ENCODE measurements at regions not wholly inside any gene's neighbourhood (a gene's known extent, or its start where the extent isn't known, plus 50 kb on each side); places are given as distances from the start of the nearest gene placed in this dataset.

- Mint-ChIP-seq H3K36me3 (ENCODE audit: insufficient read depth in 2 of 2) (no peaks in the 10 kb centered on the region), H3K4me1 (ENCODE audit: low read depth) (no peaks in the 10 kb centered on the region), H3K9me3 (no peaks in the 10 kb centered on the region), H3K27ac (no peak overlapping the region), H3K27me3 (ENCODE audit: low read depth) (peaks cover 44% of the 10 kb centered on the region), H3K4me3 (no peak overlapping the region)
- DNase-seq (no peak), ATAC-seq (replicated peaks in 1 of 2) (no peak)
These were observed 306.9 kb upstream of the SMARCA2 start for GRCh38 chr9:1708219-1708618.

GRCh38 chr9:1709347-1709746, 305.8 kb upstream of the SMARCA2 start:
- no peak overlapping the region for H3K4me3 Mint-ChIP-seq
- H3K4me1 Mint-ChIP-seq (ENCODE audit: low read depth): no peaks in the 10 kb centered on the region
- no peak overlapping the region for H3K27ac Mint-ChIP-seq
- H3K9me3 Mint-ChIP-seq: no peaks in the 10 kb centered on the region
- peaks cover 44% of the 10 kb centered on the region for H3K27me3 Mint-ChIP-seq (ENCODE audit: low read depth)
- no peak for ATAC-seq (replicated peaks in 1 of 2)
- DNase-seq: no peak
- no peaks in the 10 kb centered on the region for H3K36me3 Mint-ChIP-seq (ENCODE audit: insufficient read depth in 2 of 2)

- ATAC-seq (replicated peaks in 1 of 2): no peak
- Mint-ChIP-seq H3K27ac (no peak overlapping the region), H3K36me3 (ENCODE audit: insufficient read depth in 2 of 2) (no peaks in the 10 kb centered on the region), H3K27me3 (ENCODE audit: low read depth) (peaks cover 41% of the 10 kb centered on the region), H3K9me3 (no peaks in the 10 kb centered on the region), H3K4me3 (no peak overlapping the region), H3K4me1 (ENCODE audit: low read depth) (no peaks in the 10 kb centered on the region)
- DNase-seq: no peak
These were observed 302.2 kb upstream of the SMARCA2 start for GRCh38 chr9:1712861-1713450.

- Mint-ChIP-seq H3K36me3 (ENCODE audit: insufficient read depth in 2 of 2) (peaks cover 0 to under 1% of the 10 kb centered on the region in 2 donors), H3K27me3 (ENCODE audit: low read depth) (peaks cover 39% of the 10 kb centered on the region), H3K27ac (no peak overlapping the region), H3K9me3 (peaks cover 0 to 2% of the 10 kb centered on the region in 2 donors), H3K4me3 (no peak overlapping the region), H3K4me1 (ENCODE audit: low read depth) (no peaks in the 10 kb centered on the region)
- DNase-seq: no peak
- ATAC-seq (replicated peaks in 1 of 2): no peak
These were observed 301.3 kb upstream of the SMARCA2 start for GRCh38 chr9:1713841-1714240.

- peaks cover 37% of the 10 kb centered on the region for H3K27me3 Mint-ChIP-seq (ENCODE audit: low read depth)
- H3K4me3 Mint-ChIP-seq: no peak overlapping the region
- H3K4me1 Mint-ChIP-seq (ENCODE audit: low read depth): no peaks in the 10 kb centered on the region
- H3K9me3 Mint-ChIP-seq: peaks cover 0 to 3% of the 10 kb centered on the region in 2 donors
- DNase-seq: no peak
- H3K36me3 Mint-ChIP-seq (ENCODE audit: insufficient read depth in 2 of 2): peaks cover 0 to 3% of the 10 kb centered on the region in 2 donors
- H3K27ac Mint-ChIP-seq: no peak overlapping the region
- ATAC-seq (replicated peaks in 1 of 2): no peak
These were observed 297.3 kb upstream of the SMARCA2 start for GRCh38 chr9:1717882-1718281.

- H3K36me3 Mint-ChIP-seq (ENCODE audit: insufficient read depth in 2 of 2): peaks cover 0 to 3% of the 10 kb centered on the region in 2 donors
- ATAC-seq (replicated peaks in 1 of 2) (no peak), DNase-seq (no peak)
- H3K9me3 Mint-ChIP-seq: peaks cover 0 to 3% of the 10 kb centered on the region in 2 donors
- H3K27me3 Mint-ChIP-seq (ENCODE audit: low read depth): peaks cover 38% of the 10 kb centered on the region
- H3K27ac Mint-ChIP-seq: no peak overlapping the region
- H3K4me1 Mint-ChIP-seq (ENCODE audit: low read depth): no peaks in the 10 kb centered on the region
- H3K4me3 Mint-ChIP-seq: no peak overlapping the region
These were observed 296.3 kb upstream of the SMARCA2 start for GRCh38 chr9:1718836-1719235.

GRCh38 chr9:1721196-1721595, 294.0 kb upstream of the SMARCA2 start:
- Mint-ChIP-seq H3K36me3 (ENCODE audit: insufficient read depth in 2 of 2) (peaks cover 0 to 3% of the 10 kb centered on the region in 2 donors), H3K4me1 (ENCODE audit: low read depth) (no peaks in the 10 kb centered on the region), H3K27ac (no peak overlapping the region), H3K9me3 (peaks cover 0 to 3% of the 10 kb centered on the region in 2 donors), H3K27me3 (ENCODE audit: low read depth) (peaks cover 27% of the 10 kb centered on the region), H3K4me3 (no peak overlapping the region)
- no peak for DNase-seq
- ATAC-seq (replicated peaks in 1 of 2): no peak

- no peak for ATAC-seq (replicated peaks in 1 of 2)
- no peaks in the 10 kb centered on the region for H3K4me1 Mint-ChIP-seq (ENCODE audit: low read depth)
These were observed 292.7 kb upstream of the SMARCA2 start for GRCh38 chr9:1722404-1722803.

GRCh38 chr9:1723522-1724015, 291.6 kb upstream of the SMARCA2 start:
- DNase-seq (no peak), ATAC-seq (replicated peaks in 1 of 2) (no peak)
- Mint-ChIP-seq H3K4me1 (ENCODE audit: low read depth) (no peaks in the 10 kb centered on the region), H3K4me3 (no peak overlapping the region), H3K36me3 (ENCODE audit: insufficient read depth in 2 of 2) (peaks cover 0 to 3% of the 10 kb centered on the region in 2 donors), H3K27ac (no peak overlapping the region), H3K27me3 (ENCODE audit: low read depth) (peaks cover 30% of the 10 kb centered on the region), H3K9me3 (peaks cover 0 to 3% of the 10 kb centered on the region in 2 donors)

More at GRCh38 chr9:1722404-1722803, 292.7 kb upstream of the SMARCA2 start:
- Mint-ChIP-seq H3K4me3 (no peak overlapping the region), H3K36me3 (ENCODE audit: insufficient read depth in 2 of 2) (peaks cover 0 to 3% of the 10 kb centered on the region in 2 donors), H3K27ac (no peak overlapping the region), H3K27me3 (ENCODE audit: low read depth) (peaks cover 31% of the 10 kb centered on the region), H3K9me3 (peaks cover 0 to 3% of the 10 kb centered on the region in 2 donors)
- no peak for DNase-seq

- H3K36me3 Mint-ChIP-seq (ENCODE audit: insufficient read depth in 2 of 2): no peaks in the 10 kb centered on the region
- no peak overlapping the region for H3K4me3 Mint-ChIP-seq
- H3K27ac Mint-ChIP-seq: no peak overlapping the region
- H3K9me3 Mint-ChIP-seq: no peaks in the 10 kb centered on the region
- peaks cover 19% of the 10 kb centered on the region for H3K27me3 Mint-ChIP-seq (ENCODE audit: low read depth)
- ATAC-seq (replicated peaks in 1 of 2): no peak
- DNase-seq: no peak
- H3K4me1 Mint-ChIP-seq (ENCODE audit: low read depth): no peaks in the 10 kb centered on the region
These were observed 288.0 kb upstream of the SMARCA2 start for GRCh38 chr9:1726993-1727759.

- DNase-seq (no peak), ATAC-seq (replicated peaks in 1 of 2) (no peak)
- Mint-ChIP-seq H3K27ac (no peak overlapping the region), H3K4me3 (no peak overlapping the region), H3K9me3 (no peaks in the 10 kb centered on the region), H3K27me3 (ENCODE audit: low read depth) (peaks cover 13% of the 10 kb centered on the region), H3K4me1 (ENCODE audit: low read depth) (no peaks in the 10 kb centered on the region), H3K36me3 (ENCODE audit: insufficient read depth in 2 of 2) (no peaks in the 10 kb centered on the region)
These were observed 285.5 kb upstream of the SMARCA2 start for GRCh38 chr9:1729631-1730030.

GRCh38 chr9:1732670-1733069, 282.5 kb upstream of the SMARCA2 start:
- Mint-ChIP-seq H3K4me1 (ENCODE audit: low read depth) (no peaks in the 10 kb centered on the region), H3K4me3 (no peak overlapping the region), H3K36me3 (ENCODE audit: insufficient read depth in 2 of 2) (no peaks in the 10 kb centered on the region), H3K27me3 (ENCODE audit: low read depth) (peaks cover 12% of the 10 kb centered on the region), H3K27ac (no peak overlapping the region), H3K9me3 (no peaks in the 10 kb centered on the region)
- no peak for DNase-seq
- no peak for ATAC-seq (replicated peaks in 1 of 2)

GRCh38 chr9:1738511-1739100, 276.5 kb upstream of the SMARCA2 start:
- Mint-ChIP-seq H3K36me3 (ENCODE audit: insufficient read depth in 2 of 2) (no peaks in the 10 kb centered on the region), H3K4me3 (no peak overlapping the region), H3K4me1 (ENCODE audit: low read depth) (no peaks in the 10 kb centered on the region), H3K27ac (no peak overlapping the region), H3K27me3 (ENCODE audit: low read depth) (peaks cover 19% of the 10 kb centered on the region), H3K9me3 (no peaks in the 10 kb centered on the region)
- no peak for DNase-seq
- ATAC-seq (replicated peaks in 1 of 2): no peak

Measured in activated T-cell treated with anti-CD3 and anti-CD28 coated beads, Interleukin-2, amount 50 U/mL, for 72 hours (primary cell).